HepG2 (cell line): ENCODE measurements at regions not wholly inside any gene's neighbourhood (a gene's known extent, or its start where the extent isn't known, plus 50 kb on each side); places are given as distances from the start of the nearest gene placed in this dataset.

Experiments used
- ARID2 ChIP-seq: sonication (generic); formaldehyde crosslinking; IDR thresholded peaks from 2 replicates; pipeline ENCODE4 v1.8.1; 2022; ENCODE audit warnings: mild to moderate bottlenecking, missing genetic modification reagents, borderline replicate concordance
- BRF2 ChIP-seq: sonication (generic); formaldehyde crosslinking; IDR thresholded peaks from 2 replicates; pipeline ENCODE4 v1.8.1; 2022; ENCODE audit warnings: mild to moderate bottlenecking, missing genetic modification reagents
- GABPA ChIP-seq, 2 experiments: IDR thresholded peaks; 2 replicates each; pipeline ENCODE4 v1.6.1; 2011 to 2016; ENCODE audit warnings: low read depth in 2 of 2, low read length in 1 of 2, missing biosample characterization in 1 of 2, missing genetic modification characterization in 1 of 2
- GMEB2 ChIP-seq: IDR thresholded peaks from 2 replicates; pipeline ENCODE4 v1.6.1; 2016; ENCODE audit warnings: missing biosample characterization, missing genetic modification reagents, low read depth
- HINFP ChIP-seq: sonication (generic); formaldehyde crosslinking; IDR thresholded peaks from 2 replicates; pipeline ENCODE4 v1.4.0; 2020; ENCODE audit warnings: low read depth, mild to moderate bottlenecking, missing genetic modification reagents
- JUN ChIP-seq: sonication (generic); formaldehyde crosslinking; IDR thresholded peaks from 2 replicates; pipeline ENCODE4 v1.4.0; 2020; ENCODE audit warnings: mild to moderate bottlenecking, missing genetic modification reagents
- MIER3 ChIP-seq: IDR thresholded peaks from 2 replicates; pipeline ENCODE4 v1.6.1; 2016; ENCODE audit warnings: missing compliant biosample characterization, borderline replicate concordance
- NR2F6 ChIP-seq, 2 experiments: IDR thresholded peaks; 2 replicates each; pipeline ENCODE4 v1.6.1; 2016; ENCODE audit warnings: antibody characterized with exemption in 1 of 2, mild to moderate bottlenecking in 1 of 2
- POLR2AphosphoS2 ChIP-seq: IDR thresholded peaks from 2 replicates; pipeline ENCODE4 v1.6.1; 2011; ENCODE audit warnings: low read depth, low read length, improper control_type of control experiment
- REPIN1 ChIP-seq: sonication (generic); formaldehyde crosslinking; IDR thresholded peaks from 2 replicates; pipeline ENCODE4 v1.8.0; 2022; ENCODE audit warnings: missing genetic modification reagents, low read depth, mild to moderate bottlenecking, borderline replicate concordance
- RFX1 ChIP-seq: fragments of 450-650 bp; IDR thresholded peaks from 2 replicates; pipeline ENCODE4 v1.6.1; 2017
- SMAD3 ChIP-seq: sonication (generic); formaldehyde crosslinking; IDR thresholded peaks from 2 replicates; pipeline ENCODE4 v1.4.0; 2020; ENCODE audit warnings: missing genetic modification reagents
- SSRP1 ChIP-seq: IDR thresholded peaks from 2 replicates; pipeline ENCODE4 v1.6.1; 2016; ENCODE audit warnings: control low read depth
- TEF ChIP-seq: sonication (generic); formaldehyde crosslinking; IDR thresholded peaks from 2 replicates; pipeline ENCODE4 v1.5.0; 2020; ENCODE audit warnings: missing genetic modification reagents
- ZBED4 ChIP-seq: sonication (generic); formaldehyde crosslinking; IDR thresholded peaks from 2 replicates; pipeline ENCODE4 v1.4.0; 2020; ENCODE audit warnings: missing genetic modification reagents, borderline replicate concordance
- ZMYM4 ChIP-seq: sonication (generic); formaldehyde crosslinking; IDR thresholded peaks from 2 replicates; pipeline ENCODE4 v1.8.1; 2023; ENCODE audit warnings: mild to moderate bottlenecking, missing genetic modification reagents
- ZNF446 ChIP-seq: sonication (generic); formaldehyde crosslinking; IDR thresholded peaks from 2 replicates; pipeline ENCODE4 v1.5.0; 2020; ENCODE audit warnings: mild to moderate bottlenecking, missing genetic modification reagents
- ZNF792 ChIP-seq: IDR thresholded peaks from 2 replicates; pipeline ENCODE4 v1.6.1; 2016
- ZSCAN21 ChIP-seq: sonication (generic); formaldehyde crosslinking; IDR thresholded peaks from 2 replicates; pipeline ENCODE4 v1.8.0; 2022; ENCODE audit warnings: mild to moderate bottlenecking, missing genetic modification reagents, moderate library complexity, borderline replicate concordance

GRCh38 chr13:50187352-50188029 is 172.2 kb downstream of the KCNRG start (continued):
- TF ChIP-seq REPIN1 (CRISPR knock-in tag) (peak; percentile 72; the same call in 1 of the 2 replicates), POLR2AphosphoS2 (no peak), NR2F6 (IDR thresholded peaks at IDR 0.05) (peak; percentile 65), NR2F6 (CRISPR knock-in tag; IDR thresholded peaks at IDR 0.05) (peak; percentile 76), RFX1 (peak; percentile 87), GMEB2 (CRISPR knock-in tag) (no peak), MIER3 (CRISPR knock-in tag) (peak; percentile 63; the same call in 1 of the 2 replicates), ZSCAN21 (no peak; the same call in 1 of the 2 replicates), ZNF446 (CRISPR knock-in tag) (no peak), ZBED4 (CRISPR knock-in tag) (no peak), TEF (CRISPR knock-in tag) (no peak), HINFP (no peak), SSRP1 (CRISPR knock-in tag) (peak; percentile 56; the same call in 1 of the 2 replicates), SMAD3 (CRISPR knock-in tag) (peak; percentile 50; the same call in 1 of the 2 replicates), ARID2 (CRISPR knock-in tag) (peak; percentile 58; the same call in 1 of the 2 replicates), BRF2 (CRISPR knock-in tag) (peak; percentile 39; the same call in 1 of the 2 replicates), GABPA (IDR thresholded peaks at IDR 0.05; ENCODE audit: low read depth, low read length) (no peak), GABPA (CRISPR knock-in tag; IDR thresholded peaks at IDR 0.05; ENCODE audit: low read depth) (0 out of 2 replicates have a peak, but pooled peaks have one; percentile 24), JUN (CRISPR knock-in tag) (no peak), ZMYM4 (CRISPR knock-in tag) (peak; percentile 78), ZNF792 (peak; percentile 73; the same call in 1 of the 2 replicates)
